ENCODE measurements at regions not wholly inside any gene's neighbourhood (a gene's known extent, or its start where the extent isn't known, plus 50 kb on each side); places are given as distances from the start of the nearest gene placed in this dataset.

DNA sequence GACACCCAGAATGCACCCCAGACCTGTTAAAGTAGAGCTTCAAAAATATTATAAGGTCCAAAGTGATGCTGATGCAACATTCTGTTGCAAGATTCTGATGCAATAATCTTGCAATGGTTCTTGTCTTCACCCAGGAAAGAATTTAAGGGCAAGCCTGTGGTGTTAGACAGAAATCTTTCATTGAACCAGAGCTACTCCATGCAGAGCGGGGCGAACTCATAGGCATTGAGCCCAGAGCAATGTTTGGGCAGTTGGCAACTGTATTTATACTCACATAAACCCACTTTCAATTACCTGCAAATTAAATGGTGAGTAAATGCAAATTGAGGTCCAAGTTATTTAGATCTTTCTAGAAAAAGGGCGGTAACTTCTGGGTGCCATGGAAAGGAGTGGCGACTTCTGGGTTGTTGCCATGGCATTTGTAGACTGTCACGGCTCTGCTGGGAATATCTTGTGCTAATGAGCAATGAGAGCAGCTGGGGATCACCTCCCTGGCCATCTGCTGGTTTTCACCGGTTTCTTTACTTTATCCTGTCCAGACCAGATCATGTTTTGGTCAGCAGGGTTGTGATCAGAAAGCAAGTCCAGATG lies 163.4 kb downstream of the ICE1 start:
- Mint-ChIP-seq H3K27me3 (peaks cover 8% of the 10 kb centered on the region), H3K4me1 (ENCODE audit: low read depth) (no peaks in the 10 kb centered on the region), H3K36me3 (ENCODE audit: low read depth) (no peaks in the 10 kb centered on the region), H3K9me3 (no peaks in the 10 kb centered on the region), H3K4me3 (no peak overlapping the region), H3K27ac (no peak overlapping the region)
- ATAC-seq (no peak), DNase-seq (no peak)
- ChIA-PET POLR2A (no interaction called here), CTCF (no interaction called here)
- intact Hi-C loops (cut with micrococcal nuclease) = no loop called here
- TF ChIP-seq, protein P1, sequence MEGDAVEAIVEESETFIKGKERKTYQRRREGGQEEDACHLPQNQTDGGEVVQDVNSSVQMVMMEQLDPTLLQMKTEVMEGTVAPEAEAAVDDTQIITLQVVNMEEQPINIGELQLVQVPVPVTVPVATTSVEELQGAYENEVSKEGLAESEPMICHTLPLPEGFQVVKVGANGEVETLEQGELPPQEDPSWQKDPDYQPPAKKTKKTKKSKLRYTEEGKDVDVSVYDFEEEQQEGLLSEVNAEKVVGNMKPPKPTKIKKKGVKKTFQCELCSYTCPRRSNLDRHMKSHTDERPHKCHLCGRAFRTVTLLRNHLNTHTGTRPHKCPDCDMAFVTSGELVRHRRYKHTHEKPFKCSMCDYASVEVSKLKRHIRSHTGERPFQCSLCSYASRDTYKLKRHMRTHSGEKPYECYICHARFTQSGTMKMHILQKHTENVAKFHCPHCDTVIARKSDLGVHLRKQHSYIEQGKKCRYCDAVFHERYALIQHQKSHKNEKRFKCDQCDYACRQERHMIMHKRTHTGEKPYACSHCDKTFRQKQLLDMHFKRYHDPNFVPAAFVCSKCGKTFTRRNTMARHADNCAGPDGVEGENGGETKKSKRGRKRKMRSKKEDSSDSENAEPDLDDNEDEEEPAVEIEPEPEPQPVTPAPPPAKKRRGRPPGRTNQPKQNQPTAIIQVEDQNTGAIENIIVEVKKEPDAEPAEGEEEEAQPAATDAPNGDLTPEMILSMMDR (IDR thresholded peaks at IDR 0.05) = no peak

DNA sequence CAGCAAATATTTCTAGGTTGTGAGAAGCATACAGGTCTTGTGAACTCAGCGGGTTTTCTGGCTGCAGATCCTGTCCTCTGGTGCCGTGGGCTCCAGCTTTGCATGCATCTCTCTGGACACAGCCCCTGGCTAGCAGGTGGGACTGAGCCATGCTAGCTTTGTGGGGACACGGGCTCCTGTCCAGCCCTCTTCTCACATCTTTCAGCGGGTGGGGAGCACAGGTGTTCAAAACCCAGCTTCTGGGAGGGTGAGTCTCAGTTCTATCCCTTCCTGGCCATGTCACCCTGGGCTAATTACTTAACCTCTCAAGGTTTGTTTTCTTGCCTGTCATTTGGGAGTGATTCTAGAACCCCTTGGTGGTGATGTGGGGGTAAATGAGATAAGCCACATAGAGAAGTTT lies 162.3 kb downstream of the ICE1 start:
- no peak for DNase-seq
- no peak overlapping the region for H3K27ac Mint-ChIP-seq
- intact Hi-C loops (cut with micrococcal nuclease) = no loop called here
- CTCF ChIA-PET = no interaction called here
- ATAC-seq = no peak
- H3K36me3 Mint-ChIP-seq (ENCODE audit: low read depth) = no peaks in the 10 kb centered on the region
- H3K27me3 Mint-ChIP-seq = peaks cover 5% of the 10 kb centered on the region
- TF ChIP-seq, protein P1 (IDR thresholded peaks at IDR 0.05) = no peak
- POLR2A ChIA-PET = interaction anchor here (0.6 kb wide), 1 partner anchor 14 kb away, joined by 5 read pairs; no protein-coding TSS in a partner anchor
- no peaks in the 10 kb centered on the region for H3K9me3 Mint-ChIP-seq
- no peak overlapping the region for H3K4me3 Mint-ChIP-seq
- no peaks in the 10 kb centered on the region for H3K4me1 Mint-ChIP-seq (ENCODE audit: low read depth)

DNA sequence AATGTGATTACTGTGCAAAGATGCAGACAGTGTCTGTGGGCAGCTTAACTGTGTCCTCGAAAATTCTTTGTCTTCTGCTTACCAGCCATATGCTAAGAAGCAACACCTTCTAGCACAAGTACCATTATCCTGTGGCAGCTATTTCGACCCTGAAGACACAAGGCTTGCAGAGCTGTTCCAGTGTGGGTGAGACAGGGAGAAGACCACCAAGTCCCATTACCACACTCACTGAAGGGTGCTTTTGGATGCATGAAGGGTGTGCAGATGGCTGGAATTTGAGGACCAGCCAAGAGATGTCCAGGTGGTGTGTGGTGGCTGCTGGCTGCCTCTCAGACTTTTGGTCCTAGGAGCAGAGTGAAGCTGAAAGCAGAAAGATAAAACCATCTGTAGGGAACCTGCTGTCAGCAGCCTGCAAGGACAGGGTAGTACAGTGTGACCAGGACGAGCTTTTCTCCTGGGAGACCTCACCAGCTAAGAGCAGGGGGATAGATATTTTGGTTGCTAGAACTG lies 161.8 kb downstream of the ICE1 start:
- intact Hi-C loops (cut with micrococcal nuclease) = no loop called here
- H3K27me3 Mint-ChIP-seq = peaks cover 5% of the 10 kb centered on the region
- CTCF ChIA-PET = no interaction called here
- H3K9me3 Mint-ChIP-seq = no peaks in the 10 kb centered on the region
- H3K4me3 Mint-ChIP-seq = no peak overlapping the region
- no peak for ATAC-seq
- no peak overlapping the region for H3K27ac Mint-ChIP-seq
- no peaks in the 10 kb centered on the region for H3K4me1 Mint-ChIP-seq (ENCODE audit: low read depth)
- TF ChIP-seq, protein P1 (IDR thresholded peaks at IDR 0.05) = no peak
- no peak for DNase-seq
- no peaks in the 10 kb centered on the region for H3K36me3 Mint-ChIP-seq (ENCODE audit: low read depth)
- POLR2A ChIA-PET = no interaction called here

DNA sequence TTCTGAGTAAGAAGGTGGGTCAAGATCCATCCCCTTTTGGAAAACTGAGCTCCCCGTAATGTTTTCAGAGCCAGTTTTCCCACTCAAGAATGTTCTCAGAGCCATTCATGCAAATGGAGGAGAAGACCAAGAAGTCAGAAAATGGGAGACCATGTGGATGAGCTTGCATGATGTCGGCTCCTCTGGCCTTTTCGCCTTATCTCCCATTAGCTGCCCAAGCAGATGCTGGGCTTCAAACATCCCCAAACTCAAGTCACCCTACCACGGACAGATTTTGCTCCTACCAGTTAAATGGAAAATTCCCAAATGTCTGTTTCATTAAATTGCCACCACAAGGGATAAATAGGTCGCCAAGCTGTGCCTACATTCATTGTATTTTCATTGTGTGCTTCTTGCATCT lies 161.4 kb downstream of the ICE1 start:
- no peaks in the 10 kb centered on the region for H3K9me3 Mint-ChIP-seq
- no peak for DNase-seq
- no peak overlapping the region for H3K4me3 Mint-ChIP-seq
- no peak overlapping the region for H3K27ac Mint-ChIP-seq
- H3K4me1 Mint-ChIP-seq (ENCODE audit: low read depth) = no peaks in the 10 kb centered on the region
- intact Hi-C loops (cut with micrococcal nuclease) = no loop called here
- H3K36me3 Mint-ChIP-seq (ENCODE audit: low read depth) = no peaks in the 10 kb centered on the region
- ChIA-PET POLR2A (interaction anchor here (1.0 kb wide), 1 partner anchor 34 kb away, joined by 3 read pairs; no protein-coding TSS in a partner anchor), CTCF (no interaction called here)
- H3K27me3 Mint-ChIP-seq = peaks cover 5% of the 10 kb centered on the region
- TF ChIP-seq, protein P1 (IDR thresholded peaks at IDR 0.05) = no peak
- ATAC-seq = no peak

DNA sequence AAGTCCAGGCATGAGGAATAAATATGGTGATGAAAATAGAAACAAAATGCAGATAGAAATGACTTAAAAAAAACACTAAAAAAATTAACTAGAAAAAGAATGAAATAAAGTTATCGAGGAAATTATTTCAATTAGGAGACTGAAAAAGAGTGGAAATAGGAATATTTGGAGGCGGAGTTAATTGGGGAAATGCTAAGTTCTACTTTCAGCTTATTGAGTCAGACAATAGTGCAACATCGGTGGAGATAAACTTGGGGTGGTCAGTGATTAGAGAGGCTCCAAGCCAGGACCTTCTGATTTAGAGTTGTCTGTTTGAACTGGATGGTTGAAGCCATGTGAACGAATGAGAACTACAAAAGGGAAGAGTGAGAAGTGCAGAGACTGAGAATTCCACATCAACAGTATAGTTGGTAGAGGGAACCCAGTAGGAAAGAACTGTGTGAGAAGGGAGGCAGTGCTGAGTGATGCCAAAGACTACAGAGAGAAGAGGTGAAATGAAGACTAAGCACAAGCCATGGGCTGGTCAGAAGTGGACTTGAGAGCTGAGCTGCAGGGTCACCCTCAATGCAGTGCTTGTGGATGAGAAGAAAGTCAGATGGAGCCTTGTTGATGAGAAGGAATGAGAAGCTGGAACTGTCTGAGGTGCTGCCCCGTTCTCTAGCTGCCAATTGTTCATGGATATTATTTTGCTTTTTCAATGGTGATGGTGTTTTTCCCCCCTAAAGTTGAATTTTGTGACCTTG lies 160.7 kb downstream of the ICE1 start:
- TF ChIP-seq, protein P1 (IDR thresholded peaks at IDR 0.05) = no peak
- CTCF ChIA-PET = no interaction called here

More for the DNA sequence above, 160.7 kb downstream of the ICE1 start:
- no peaks in the 10 kb centered on the region for H3K36me3 Mint-ChIP-seq (ENCODE audit: low read depth)
- ATAC-seq (no peak), DNase-seq (no peak)
- POLR2A ChIA-PET = interaction anchor here (1.0 kb wide), 1 partner anchor 33 kb away, joined by 3 read pairs; no protein-coding TSS in a partner anchor
- peaks cover 5% of the 10 kb centered on the region for H3K27me3 Mint-ChIP-seq
- intact Hi-C loops (cut with micrococcal nuclease) = no loop called here
- H3K4me1 Mint-ChIP-seq (ENCODE audit: low read depth) = no peaks in the 10 kb centered on the region
- H3K9me3 Mint-ChIP-seq = no peaks in the 10 kb centered on the region
- no peak overlapping the region for H3K27ac Mint-ChIP-seq
- no peak overlapping the region for H3K4me3 Mint-ChIP-seq

All from activated CD8-positive, alpha-beta T cell treated with anti-CD3 and anti-CD28 coated beads for 36 hours (primary cell).